Left lung (tissue), 4 donors: ENCODE measurements at regions not wholly inside any gene's neighbourhood (a gene's known extent, or its start where the extent isn't known, plus 50 kb on each side); places are given as distances from the start of the nearest gene placed in this dataset.

Experiments
- ATAC-seq: fragments of 200-7000 bp; cut with Tn5 transposase; one replicate; pipeline ENCODE4 v1.9.1; 2020; ENCODE audit warnings: moderate library complexity
- DNase-seq, 4 donors: peaks; one replicate each; pipeline ENCODE4 v3.0.0-alpha.2; 2013 to 2020
- H3K27ac ChIP-seq, 2 donors: fragments of 200-600 bp; sonication (generic) in 1 of 2; one replicate each; pipeline versions ENCODE4 v1.5.0 to v1.8.0; 2020 to 2021
- H3K27me3 ChIP-seq, 2 donors: fragments of 200-600 bp; sonication (generic) in 1 of 2; one replicate each; pipeline versions ENCODE4 v1.5.0 to v1.8.0; 2020 to 2021
- H3K36me3 ChIP-seq, 2 donors: fragments of 200-600 bp; sonication (generic) in 1 of 2; one replicate each; pipeline versions ENCODE4 v1.5.0 to v1.8.0; 2020 to 2021
- H3K4me1 ChIP-seq, 2 donors: fragments of 200-600 bp; one replicate each; pipeline ENCODE4 v1.8.0; 2021
- H3K4me3 ChIP-seq, 2 donors: fragments of 200-600 bp; sonication (generic) in 1 of 2; one replicate each; pipeline versions ENCODE4 v1.5.0 to v1.8.0; 2020 to 2021; ENCODE audit warnings: mild to moderate bottlenecking in 1 of 2
- H3K9me3 ChIP-seq, 2 donors: fragments of 200-600 bp; sonication (generic) in 1 of 2; one replicate each; pipeline versions ENCODE4 v1.5.0 to v1.8.0; 2020 to 2021
- intact Hi-C, 2 donors: fragments of 100-400 bp; cut with DNase I; formaldehyde crosslinking; loops; one replicate each; pipeline versions ENCODE4 v1.11.2 to v1.14.2; 2022
- TF ChIP-seq, protein P1 (sequence below), 2 donors: fragments of 200-600 bp; sonication (generic) in 1 of 2; IDR thresholded peaks; one replicate each; pipeline versions ENCODE4 v1.5.0 to v1.8.0; 2021; ENCODE audit warnings: antibody characterized with exemption in 2 of 2
- donor health status: DM: no; HTN: yes; CAD: no.
- donor health status: DM: no; HTN: no; CAD: no.

- Histone ChIP-seq H3K9me3 (no peaks in the 10 kb centered on the region), H3K27ac (no peak overlapping the region), H3K4me1 (peaks cover 0 to 13% of the 10 kb centered on the region in 2 donors), H3K4me3 (no peak overlapping the region), H3K27me3 (no peaks in the 10 kb centered on the region), H3K36me3 (no peaks in the 10 kb centered on the region)
- DNase-seq, result no peak
- TF ChIP-seq, protein P1, sequence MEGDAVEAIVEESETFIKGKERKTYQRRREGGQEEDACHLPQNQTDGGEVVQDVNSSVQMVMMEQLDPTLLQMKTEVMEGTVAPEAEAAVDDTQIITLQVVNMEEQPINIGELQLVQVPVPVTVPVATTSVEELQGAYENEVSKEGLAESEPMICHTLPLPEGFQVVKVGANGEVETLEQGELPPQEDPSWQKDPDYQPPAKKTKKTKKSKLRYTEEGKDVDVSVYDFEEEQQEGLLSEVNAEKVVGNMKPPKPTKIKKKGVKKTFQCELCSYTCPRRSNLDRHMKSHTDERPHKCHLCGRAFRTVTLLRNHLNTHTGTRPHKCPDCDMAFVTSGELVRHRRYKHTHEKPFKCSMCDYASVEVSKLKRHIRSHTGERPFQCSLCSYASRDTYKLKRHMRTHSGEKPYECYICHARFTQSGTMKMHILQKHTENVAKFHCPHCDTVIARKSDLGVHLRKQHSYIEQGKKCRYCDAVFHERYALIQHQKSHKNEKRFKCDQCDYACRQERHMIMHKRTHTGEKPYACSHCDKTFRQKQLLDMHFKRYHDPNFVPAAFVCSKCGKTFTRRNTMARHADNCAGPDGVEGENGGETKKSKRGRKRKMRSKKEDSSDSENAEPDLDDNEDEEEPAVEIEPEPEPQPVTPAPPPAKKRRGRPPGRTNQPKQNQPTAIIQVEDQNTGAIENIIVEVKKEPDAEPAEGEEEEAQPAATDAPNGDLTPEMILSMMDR (IDR thresholded peaks at IDR 0.05), result no peak
- no peak for ATAC-seq
- intact Hi-C loops, result no loop called here
Observed at GRCh38 chr2:48183991-48184390, 130.5 kb upstream of the FOXN2 start.

DNA sequence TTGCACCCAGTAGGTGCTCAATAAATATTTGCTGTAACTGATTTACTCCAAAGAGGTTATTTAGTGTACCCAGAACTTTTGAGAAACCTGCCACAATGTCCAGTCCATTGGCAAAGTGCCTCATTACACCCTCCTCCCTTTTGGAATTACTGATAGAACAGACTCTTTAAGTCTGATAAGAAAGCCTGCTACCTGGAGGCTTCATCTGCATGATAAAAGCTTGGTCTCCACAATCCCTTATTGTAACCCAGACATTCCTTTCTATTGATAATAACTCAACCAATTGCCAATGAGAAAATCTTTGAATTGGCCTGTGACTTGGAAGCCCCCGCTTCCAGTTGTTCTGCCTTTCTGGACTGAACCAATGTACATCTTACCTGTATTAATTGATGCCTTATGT is 127.0 kb upstream of the FOXN2 start:
- no peak for ATAC-seq
- H3K9me3 ChIP-seq, result no peaks in the 10 kb centered on the region
- H3K4me1 ChIP-seq, result peaks cover 0 to 20% of the 10 kb centered on the region in 2 donors
- TF ChIP-seq, protein P1 (IDR thresholded peaks at IDR 0.05), result no peak
- H3K4me3 ChIP-seq, result no peak overlapping the region
- no peak for DNase-seq
- no peaks in the 10 kb centered on the region for H3K36me3 ChIP-seq
- H3K27ac ChIP-seq, result no peak overlapping the region
- H3K27me3 ChIP-seq, result no peaks in the 10 kb centered on the region
- intact Hi-C loops, result no loop called here

DNA sequence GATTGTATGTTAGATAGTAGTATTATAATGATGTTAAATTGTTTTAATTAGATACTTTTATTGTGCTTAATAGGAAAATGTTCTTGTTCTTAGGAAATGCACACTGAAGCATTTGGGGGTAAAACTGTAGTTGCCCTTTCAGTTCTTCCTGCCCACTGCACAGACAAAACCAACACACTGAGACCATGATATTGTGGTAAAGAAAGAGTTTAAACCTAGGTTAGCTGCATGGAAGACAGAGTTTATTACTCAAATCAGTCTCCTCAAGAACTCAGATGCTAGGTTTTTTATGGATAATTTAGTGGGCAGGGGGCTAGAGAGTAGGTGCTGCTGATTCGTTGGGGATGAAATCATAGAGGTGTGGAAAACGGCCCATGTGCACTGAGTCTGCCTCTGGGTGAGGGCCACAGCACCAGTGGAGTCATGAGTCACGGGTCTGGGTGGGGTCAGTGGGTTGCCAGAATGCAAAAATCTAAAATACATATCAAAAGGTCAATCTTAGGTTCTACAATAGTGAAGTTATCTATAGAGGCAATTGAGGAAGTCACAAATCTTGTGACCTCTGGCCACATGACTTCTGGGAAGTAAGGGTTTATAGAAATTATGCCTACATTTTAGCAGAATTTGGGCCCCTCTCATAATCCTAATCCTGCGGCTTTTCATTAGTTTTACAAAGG is 124.8 kb upstream of the FOXN2 start:
- intact Hi-C loops, result no loop called here

GRCh38 chr2:48190230-48190629 is 124.3 kb upstream of the FOXN2 start:
- TF ChIP-seq, protein P1 (IDR thresholded peaks at IDR 0.05), result no peak
- H3K27me3 ChIP-seq, result no peaks in the 10 kb centered on the region
- no peaks in the 10 kb centered on the region for H3K36me3 ChIP-seq
- no peak for ATAC-seq
- DNase-seq, result no peak
- no peaks in the 10 kb centered on the region for H3K9me3 ChIP-seq
- peak overlapping the region in 1 of 2 donors; percentile 14 for H3K27ac ChIP-seq
- intact Hi-C loops, result no loop called here
- H3K4me3 ChIP-seq, result no peak overlapping the region
- H3K4me1 ChIP-seq, result peaks cover 0 to 15% of the 10 kb centered on the region in 2 donors

More for the DNA sequence above, 124.8 kb upstream of the FOXN2 start:
- Histone ChIP-seq H3K4me3 (no peak overlapping the region), H3K27me3 (no peaks in the 10 kb centered on the region), H3K36me3 (no peaks in the 10 kb centered on the region), H3K9me3 (no peaks in the 10 kb centered on the region), H3K27ac (peak overlapping the region; percentile 14 to 18), H3K4me1 (peaks cover 0 to 20% of the 10 kb centered on the region in 2 donors)
- DNase-seq (peak in 1 of 4 donors; percentile 61), ATAC-seq (peak; percentile 57)
- TF ChIP-seq, protein P1 (IDR thresholded peaks at IDR 0.05), result no peak

GRCh38 chr2:48194641-48195040 is 119.8 kb upstream of the FOXN2 start:
- ATAC-seq, result no peak
- intact Hi-C loops, result no loop called here

More at GRCh38 chr2:48194641-48195040, 119.8 kb upstream of the FOXN2 start:
- no peaks in the 10 kb centered on the region for H3K9me3 ChIP-seq
- no peak for DNase-seq
- H3K27me3 ChIP-seq, result no peaks in the 10 kb centered on the region
- peaks cover 0 to 19% of the 10 kb centered on the region in 2 donors for H3K4me1 ChIP-seq
- H3K4me3 ChIP-seq, result no peak overlapping the region
- H3K36me3 ChIP-seq, result no peaks in the 10 kb centered on the region
- TF ChIP-seq, protein P1 (IDR thresholded peaks at IDR 0.05), result no peak
- no peak overlapping the region for H3K27ac ChIP-seq
